ENCODE measurements at regions not wholly inside any gene's neighbourhood (a gene's known extent, or its start where the extent isn't known, plus 50 kb on each side); places are given as distances from the start of the nearest gene placed in this dataset.

DNA sequence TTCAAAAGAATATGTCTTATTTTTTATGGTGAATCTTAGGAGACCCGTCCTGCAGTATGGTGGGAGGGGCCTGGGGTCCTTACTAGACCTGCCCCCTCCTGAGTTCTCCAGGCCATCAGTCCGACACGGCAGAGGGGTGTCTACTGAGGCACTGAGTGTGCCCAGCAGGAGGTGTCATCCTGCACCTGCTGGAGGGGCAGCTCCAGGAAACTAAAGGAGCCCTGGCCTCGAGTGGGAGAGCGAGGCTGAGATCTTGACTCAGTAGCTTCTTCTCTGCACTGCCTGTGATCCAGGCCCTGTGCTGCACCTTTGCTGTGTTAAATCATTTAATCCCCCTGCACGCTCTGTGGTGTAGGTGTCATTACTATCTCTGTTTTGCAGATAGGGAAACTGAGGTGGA is 587.7 kb downstream of the PTPRU start:
- TF ChIP-seq, protein P1, sequence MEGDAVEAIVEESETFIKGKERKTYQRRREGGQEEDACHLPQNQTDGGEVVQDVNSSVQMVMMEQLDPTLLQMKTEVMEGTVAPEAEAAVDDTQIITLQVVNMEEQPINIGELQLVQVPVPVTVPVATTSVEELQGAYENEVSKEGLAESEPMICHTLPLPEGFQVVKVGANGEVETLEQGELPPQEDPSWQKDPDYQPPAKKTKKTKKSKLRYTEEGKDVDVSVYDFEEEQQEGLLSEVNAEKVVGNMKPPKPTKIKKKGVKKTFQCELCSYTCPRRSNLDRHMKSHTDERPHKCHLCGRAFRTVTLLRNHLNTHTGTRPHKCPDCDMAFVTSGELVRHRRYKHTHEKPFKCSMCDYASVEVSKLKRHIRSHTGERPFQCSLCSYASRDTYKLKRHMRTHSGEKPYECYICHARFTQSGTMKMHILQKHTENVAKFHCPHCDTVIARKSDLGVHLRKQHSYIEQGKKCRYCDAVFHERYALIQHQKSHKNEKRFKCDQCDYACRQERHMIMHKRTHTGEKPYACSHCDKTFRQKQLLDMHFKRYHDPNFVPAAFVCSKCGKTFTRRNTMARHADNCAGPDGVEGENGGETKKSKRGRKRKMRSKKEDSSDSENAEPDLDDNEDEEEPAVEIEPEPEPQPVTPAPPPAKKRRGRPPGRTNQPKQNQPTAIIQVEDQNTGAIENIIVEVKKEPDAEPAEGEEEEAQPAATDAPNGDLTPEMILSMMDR (IDR thresholded peaks at IDR 0.05 in 4 of 5, conservative IDR thresholded peaks at IDR 0.05 in 1 of 5) = no peak
- TF ChIP-seq POLR2A (IDR thresholded peaks at IDR 0.05) = no peak

Measured in gastrocnemius medialis (tissue), 4 donors.